ENCODE measurements at regions not wholly inside any gene's neighbourhood (a gene's known extent, or its start where the extent isn't known, plus 50 kb on each side); places are given as distances from the start of the nearest gene placed in this dataset.
"Not testable (repeated sequence)": the region's sequence is repeated elsewhere in the genome, so short reads cannot be mapped to it uniquely, and the experiment has no call there.

DNA sequence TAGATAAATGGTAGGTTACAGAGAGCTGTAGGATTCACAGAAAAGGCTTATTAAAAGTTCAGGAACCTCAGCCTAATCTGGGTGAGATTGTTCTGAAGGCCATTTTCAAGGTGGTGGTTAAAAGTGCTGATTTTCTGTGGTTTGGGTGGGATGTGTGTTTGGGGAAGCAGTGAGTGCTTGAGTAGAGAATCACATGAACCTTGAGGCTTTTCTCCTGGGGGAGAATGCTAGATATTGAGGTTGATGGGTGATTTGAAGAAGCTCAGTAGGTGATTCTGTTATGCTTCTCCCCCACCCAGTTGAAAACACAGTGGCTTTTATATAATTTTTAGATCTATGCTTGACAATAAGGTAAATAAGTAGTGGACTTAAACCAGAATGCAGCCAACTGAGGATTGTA lies 420.9 kb downstream of the PCNX1 start:
- no peak for DNase-seq (ENCODE audit: low read depth)

DNA sequence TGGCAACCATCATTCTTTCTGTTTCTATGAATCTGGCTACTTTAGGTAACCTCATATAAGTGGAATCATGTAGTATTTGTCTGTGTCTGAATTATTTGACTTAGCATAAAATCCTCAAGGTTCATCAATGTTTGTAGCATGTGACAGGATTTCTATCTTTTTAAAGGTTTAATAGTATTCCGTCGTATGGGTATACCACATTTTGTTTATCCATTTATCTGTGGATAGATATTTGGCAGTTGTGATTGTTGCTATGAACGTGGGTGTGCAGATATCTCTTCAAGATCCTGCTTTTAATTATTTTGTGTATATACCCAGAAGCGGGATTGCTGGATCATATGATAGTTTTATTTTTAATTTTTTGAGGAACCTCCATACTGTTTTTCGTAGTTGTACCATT lies 421.7 kb downstream of the PCNX1 start:
- DNase-seq (ENCODE audit: low read depth) = no peak

DNA sequence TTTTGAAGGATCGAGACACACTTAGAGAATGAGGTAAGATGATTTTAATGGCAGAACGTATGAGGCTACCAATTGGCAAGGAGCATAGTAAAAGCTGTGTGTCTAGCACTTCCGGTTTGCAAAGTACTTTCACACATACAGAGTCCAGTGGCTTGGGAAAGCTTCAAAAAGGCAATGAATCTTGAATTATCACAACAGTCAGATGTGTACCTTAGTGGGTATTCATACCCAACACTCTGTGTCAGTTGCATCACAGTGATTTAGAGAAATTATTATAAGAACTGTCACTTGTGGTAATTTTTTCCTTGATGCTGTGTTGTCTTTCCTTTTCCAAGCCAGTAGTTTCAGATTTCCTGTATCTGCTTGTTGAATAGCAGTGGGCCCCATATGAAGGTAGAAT lies 424.1 kb downstream of the PCNX1 start:
- DNase-seq (ENCODE audit: low read depth) = no peak

GRCh38 chr14:71332476-71332875 lies 425.2 kb downstream of the PCNX1 start:
- no peak for DNase-seq (ENCODE audit: low read depth)

- no peak for DNase-seq (ENCODE audit: low read depth)
Observed at GRCh38 chr14:71333705-71334104, 426.4 kb downstream of the PCNX1 start.

- DNase-seq (ENCODE audit: low read depth) = no peak
Observed at GRCh38 chr14:71336489-71337192, 429.4 kb downstream of the PCNX1 start.

DNA sequence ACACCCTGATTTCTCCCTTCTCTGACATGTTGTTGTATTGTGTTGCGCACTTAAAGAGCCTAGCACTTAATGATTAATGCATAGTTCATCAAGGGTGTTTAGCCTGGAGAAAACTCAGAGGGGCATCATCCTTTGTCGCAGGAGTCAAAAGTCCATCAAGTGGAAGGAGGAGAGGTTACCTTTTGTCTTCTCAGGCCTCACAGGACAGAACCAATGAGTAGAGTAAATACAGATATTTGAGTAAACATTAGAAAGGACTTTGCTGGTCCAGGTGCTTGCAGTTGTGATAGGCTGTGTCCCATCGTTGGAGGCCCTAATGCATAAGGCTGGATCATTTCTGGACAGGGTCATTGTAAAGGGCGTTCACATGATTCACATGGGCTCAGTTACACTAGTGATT lies 430.9 kb downstream of the PCNX1 start:
- no peak for DNase-seq (ENCODE audit: low read depth)

DNA sequence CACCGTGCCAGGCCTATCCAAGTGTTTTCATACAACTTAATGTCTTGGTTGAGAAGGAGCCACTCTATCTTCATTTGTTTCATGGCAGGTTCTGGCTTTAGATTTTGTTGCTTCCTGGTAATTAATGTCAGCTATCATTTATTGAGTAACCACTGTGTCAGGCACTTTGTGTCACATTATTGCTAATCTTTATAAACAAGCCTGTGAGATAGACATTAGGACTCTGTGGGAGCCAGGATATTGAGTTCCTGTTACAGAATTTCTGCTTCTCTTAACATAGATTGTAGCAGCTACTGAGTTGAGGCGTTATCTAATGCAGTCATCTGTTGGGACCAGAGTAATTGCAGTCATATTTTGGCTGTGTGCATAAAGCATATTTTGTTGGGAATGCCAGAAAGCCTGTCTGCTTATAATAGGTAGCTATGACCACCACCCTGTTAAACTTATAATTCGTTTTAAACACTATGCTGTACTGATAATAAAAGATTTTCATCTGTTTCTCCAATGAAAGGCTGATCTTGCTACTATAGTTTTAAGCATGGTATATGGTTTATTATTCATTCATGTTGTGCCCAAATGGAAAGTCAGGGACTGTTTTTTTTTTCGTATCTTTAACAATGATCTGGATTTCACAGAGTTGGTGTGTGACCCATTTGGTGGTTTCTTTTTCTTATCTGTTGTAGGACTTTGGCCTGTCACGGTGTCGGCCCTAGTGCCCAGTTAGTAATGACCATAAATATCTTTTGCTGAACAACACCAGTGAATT lies 432.6 kb downstream of the PCNX1 start:
- DNase-seq (ENCODE audit: low read depth) = no peak

- no peak for DNase-seq (ENCODE audit: low read depth)
Observed at GRCh38 chr14:71341156-71341555, 433.9 kb downstream of the PCNX1 start.

- DNase-seq (ENCODE audit: low read depth) = no peak
Observed at GRCh38 chr14:71343724-71344123, 436.5 kb downstream of the PCNX1 start.

- DNase-seq (ENCODE audit: low read depth) = no peak
Observed at GRCh38 chr14:71344506-71344905, 437.2 kb downstream of the PCNX1 start.

DNA sequence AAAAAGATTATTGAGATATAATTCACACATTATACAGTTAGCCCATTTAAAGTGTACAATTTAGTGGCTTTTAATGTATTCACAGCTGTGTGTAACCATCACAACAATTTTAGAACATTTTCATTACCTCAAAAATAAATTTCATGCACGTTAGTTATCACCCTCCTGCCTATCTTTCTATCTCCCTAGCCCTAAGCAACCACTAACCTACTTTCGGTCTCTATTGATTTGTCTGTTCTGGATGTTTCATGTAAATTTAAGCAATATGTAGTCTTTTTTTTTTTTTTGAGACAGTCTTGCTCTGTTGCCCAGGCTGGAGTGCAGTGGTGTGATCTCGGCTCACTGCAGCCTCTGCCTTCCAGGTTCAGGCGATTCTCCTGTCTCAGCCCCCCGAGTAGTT lies 439.4 kb downstream of the PCNX1 start:
- DNase-seq (ENCODE audit: low read depth) = no peak

GRCh38 chr14:71348394-71348793 lies 441.1 kb downstream of the PCNX1 start:
- DNase-seq (ENCODE audit: low read depth) = no peak

DNA sequence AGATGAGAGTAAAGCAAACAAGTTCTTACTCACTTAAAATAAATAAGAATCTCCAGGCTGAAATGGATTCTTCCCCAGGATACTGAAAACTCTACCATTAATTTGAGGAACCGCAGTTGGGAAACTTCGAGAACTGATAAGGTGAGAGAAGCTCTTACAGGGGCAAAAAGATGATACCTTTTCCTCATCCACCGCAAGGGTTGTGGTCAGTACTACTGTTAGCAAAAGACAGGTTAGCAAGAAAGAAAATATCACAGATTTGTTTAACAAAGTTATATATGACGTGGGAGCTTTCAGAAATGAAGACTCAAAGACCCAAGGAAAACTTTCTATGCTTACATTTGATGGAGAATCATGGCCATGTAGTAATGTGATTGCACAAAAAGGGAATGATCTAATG lies 441.6 kb downstream of the PCNX1 start:
- no peak for DNase-seq (ENCODE audit: low read depth)

GRCh38 chr14:71354142-71354541 lies 446.9 kb downstream of the PCNX1 start:
- DNase-seq (ENCODE audit: low read depth) = no peak

- DNase-seq (ENCODE audit: low read depth) = no peak
Observed at GRCh38 chr14:71354801-71355200, 447.5 kb downstream of the PCNX1 start.

DNA sequence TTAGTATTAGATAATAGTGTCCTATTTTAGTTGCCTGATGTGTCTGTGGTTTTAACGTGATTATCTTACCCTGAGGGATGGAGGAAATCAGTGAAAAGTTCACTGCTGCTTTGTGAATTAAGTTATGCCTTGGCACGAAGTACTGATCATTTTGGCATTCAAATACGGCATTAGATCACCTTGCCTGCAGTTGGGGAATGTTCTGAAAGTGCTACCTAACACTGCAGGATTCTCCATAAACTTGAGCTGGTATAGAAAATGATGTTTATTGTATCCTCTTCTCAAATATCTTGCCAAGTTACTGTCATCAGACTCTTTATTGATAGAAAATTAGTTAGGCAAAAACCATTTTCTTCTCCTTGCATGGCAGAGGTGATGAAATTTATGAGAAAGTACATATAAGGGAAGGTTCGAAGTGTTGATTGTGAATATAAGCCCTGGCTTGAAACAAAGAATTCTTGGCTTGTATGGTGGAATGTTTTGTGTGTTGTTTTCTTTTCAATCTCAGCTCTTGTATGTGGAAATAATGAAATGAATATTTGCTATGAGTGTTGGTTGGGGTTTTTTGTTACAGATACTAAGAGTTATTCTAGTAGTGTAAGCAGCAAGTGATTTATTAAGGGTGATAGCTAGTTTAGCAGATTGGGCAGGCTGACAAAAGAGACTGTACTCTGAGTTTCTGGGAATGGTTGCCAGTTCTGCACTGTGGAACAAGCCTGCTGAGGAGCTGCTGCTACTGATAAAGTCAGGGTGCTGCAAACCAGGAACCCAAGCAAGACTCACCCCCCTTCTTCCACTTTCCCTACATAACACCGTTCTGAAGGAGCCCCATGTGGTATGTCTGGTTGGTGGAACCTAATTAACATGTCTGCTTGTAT lies 448.3 kb downstream of the PCNX1 start:
- no peak for DNase-seq (ENCODE audit: low read depth)

DNA sequence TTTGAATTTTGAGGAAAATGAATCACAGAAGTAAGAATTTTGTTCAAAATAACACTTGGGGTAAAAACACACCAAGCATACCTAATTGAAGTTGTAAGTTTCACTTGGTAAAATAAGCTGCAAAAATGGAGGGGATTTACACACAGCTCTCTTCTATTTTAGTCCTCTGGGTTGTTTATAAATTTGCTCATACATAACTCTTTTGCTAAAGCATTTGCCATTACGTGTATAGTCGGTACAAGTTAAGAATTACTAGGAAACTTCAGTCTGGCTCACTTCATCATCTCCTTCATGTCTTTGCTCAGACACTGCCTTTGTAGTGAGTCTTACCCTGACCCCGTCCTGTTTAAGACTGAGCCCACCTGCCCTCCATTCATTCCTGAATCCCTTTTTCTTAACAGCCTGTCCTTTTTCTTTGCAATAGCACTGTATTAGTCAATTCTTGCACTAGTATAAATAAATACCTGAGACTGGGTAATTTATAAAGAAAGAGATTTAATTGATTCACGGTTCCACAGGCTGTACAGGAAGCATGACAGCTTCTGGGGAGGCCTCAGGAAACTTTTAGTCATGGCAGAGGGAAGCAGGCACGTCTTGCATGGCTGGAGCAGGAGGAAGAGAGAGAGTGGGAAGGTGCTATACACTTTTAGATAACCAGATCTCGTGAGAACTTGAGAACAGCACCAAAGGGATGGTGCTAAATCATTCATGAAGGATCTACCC lies 451.1 kb downstream of the PCNX1 start:
- DNase-seq (ENCODE audit: low read depth) = no peak

DNA sequence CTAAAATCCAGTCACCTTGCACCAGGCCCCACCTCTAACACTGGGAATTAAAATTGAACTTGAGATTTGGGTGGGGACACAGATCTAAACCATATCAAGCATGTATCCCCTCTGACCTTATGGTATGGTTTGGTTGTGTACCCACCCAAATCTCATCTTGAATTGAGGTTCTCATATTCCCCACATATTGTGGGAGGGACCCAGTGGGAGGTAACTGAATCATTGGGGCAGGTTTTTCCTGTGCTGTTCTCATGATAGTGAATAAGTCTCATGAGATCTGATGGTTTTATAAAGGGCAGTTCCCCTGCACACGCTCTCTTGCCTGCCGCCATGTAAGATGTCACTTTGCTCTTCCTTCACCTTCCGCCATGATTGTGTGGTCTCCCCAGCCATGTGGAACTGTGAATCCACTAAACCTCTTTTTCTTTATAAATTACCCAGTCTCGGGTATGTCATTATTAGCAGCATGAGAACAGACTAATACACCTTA lies 451.7 kb downstream of the PCNX1 start:
- not testable (repeated sequence) for DNase-seq (ENCODE audit: low read depth)

DNA sequence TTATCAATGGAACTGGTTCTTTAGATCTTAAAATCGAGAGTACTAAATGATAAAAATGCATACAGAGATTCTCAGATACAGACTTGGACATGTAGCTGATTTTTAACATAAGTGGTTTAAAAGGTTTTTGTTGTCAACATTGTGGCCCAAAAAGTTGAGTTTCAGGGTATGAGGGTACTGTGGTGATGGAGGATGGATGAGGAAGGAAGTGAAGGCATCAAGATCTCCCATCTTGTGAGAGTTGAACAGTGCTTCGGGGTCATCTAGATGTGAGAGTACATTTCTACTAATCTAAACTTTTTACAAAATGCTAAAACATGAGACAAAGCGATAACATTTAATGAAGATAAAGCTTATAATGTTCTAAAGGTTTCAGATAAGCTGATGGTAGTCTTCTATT lies 452.6 kb downstream of the PCNX1 start:
- DNase-seq (ENCODE audit: low read depth) = no peak

DNA sequence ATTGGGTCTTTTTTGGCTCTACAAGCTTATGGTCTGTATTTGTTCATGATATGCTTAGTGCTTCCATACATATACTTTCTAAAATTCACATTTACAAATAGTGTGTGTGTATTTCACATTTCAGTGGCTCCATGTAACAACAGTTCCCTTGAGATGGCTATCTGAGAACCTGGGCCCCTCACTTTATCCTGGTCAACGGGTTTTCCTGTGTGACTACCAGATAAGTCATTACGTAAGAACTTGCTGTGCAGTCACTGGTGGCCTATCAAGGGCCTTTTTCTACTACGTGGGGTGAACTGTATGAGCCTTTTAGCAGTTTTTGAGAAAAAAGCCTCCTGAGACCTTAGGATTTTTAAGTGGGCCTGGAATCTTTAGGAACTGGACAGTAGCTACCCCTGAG lies 454.1 kb downstream of the PCNX1 start:
- DNase-seq (ENCODE audit: low read depth) = no peak

- DNase-seq (ENCODE audit: low read depth) = no peak
Observed at GRCh38 chr14:71361874-71362273, 454.6 kb downstream of the PCNX1 start.

Measured in stimulated activated CD8-positive, alpha-beta memory T cell treated with anti-CD3 and anti-CD28 coated beads, Interleukin-12 subunit alpha, Interleukin-12 subunit beta, amount 100 ng/mL, for 4 hours (primary cell).